NCI-H1048 (cell line): ENCODE measurements at regions not wholly inside any gene's neighbourhood (a gene's known extent, or its start where the extent isn't known, plus 50 kb on each side); places are given as distances from the start of the nearest gene placed in this dataset.
"Not testable (repeated sequence)": the region's sequence is repeated elsewhere in the genome, so short reads cannot be mapped to it uniquely, and the experiment has no call there.

ENCODE experiments used
- DNase-seq: peaks from one replicate; lab custom pipeline; 2025; lab: John Stamatoyannopoulos, UW

DNA sequence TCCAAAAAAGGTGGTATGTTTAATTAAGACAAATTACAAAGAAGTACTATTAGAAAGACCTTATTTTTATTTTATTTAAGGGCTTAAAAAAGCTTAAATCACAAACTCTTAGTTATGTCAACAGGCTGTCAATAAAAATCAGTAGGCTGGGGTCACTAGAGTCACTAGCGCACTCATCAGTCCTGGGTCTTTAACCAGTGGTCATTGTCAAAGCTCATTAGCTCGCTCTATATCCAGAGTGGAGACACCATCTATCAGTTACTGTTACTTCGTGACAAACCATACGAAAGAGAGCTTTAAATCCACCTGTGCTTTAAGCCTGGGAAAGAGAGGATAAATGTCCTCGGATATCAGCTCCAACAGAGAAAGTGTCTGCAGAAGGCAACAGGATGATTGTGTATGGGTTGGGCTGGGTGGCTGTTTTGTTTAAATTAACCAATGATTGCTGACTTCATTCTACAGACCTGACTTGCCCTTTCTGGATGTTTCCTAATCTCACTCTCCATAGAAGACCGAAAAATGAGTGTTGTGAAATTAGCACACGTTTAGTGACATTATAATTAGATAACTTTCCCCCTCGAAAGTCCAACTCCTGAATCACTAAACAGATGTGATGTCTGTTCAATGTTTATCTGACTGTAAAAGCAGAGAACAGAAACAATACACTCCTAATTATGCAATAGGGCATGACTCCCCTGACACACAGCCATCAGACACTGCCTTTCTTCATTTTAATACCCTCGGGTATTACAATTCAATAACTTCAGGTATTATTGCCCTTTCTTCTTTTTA is 123.6 kb upstream of the TNPO1 start:
- DNase-seq = no peak

DNA sequence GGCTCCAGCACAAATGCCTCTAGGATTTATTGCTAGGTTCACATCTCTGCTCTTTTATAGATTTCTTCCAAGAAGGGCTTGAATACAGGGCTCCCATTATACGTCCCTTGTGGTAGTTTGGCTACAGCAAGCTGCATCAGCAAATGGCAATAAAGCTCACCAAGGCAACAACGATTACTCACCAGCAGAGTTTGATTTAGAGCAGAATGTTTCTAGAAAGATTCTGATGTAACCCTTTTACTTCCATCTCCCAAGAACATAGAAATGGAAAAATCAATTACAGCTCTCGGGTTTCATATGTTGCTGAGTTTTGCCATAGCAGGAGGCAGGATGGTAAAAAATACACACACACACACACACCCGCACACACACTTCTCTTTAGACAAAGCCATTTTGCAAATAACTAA is 124.2 kb upstream of the TNPO1 start:
- DNase-seq = no peak

DNA sequence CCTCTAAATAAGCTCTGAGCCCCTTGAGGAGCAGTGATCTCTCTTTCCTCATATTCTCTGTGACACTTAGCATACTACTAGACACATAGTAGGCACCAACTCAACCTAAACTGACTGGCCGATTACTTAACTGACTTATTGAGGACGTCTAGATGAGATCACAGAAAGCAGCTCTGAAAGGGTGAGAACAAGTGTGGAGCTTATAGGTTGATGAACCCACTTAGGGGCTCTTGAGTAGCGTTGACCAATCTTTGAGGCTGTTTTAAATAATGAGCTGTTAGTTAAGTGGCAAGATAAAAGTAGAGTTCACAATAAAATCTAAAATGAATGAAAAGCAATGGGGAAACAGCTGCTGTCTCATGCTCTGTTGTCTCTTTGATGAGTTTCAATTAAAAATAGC is 124.7 kb upstream of the TNPO1 start:
- DNase-seq = no peak

DNA sequence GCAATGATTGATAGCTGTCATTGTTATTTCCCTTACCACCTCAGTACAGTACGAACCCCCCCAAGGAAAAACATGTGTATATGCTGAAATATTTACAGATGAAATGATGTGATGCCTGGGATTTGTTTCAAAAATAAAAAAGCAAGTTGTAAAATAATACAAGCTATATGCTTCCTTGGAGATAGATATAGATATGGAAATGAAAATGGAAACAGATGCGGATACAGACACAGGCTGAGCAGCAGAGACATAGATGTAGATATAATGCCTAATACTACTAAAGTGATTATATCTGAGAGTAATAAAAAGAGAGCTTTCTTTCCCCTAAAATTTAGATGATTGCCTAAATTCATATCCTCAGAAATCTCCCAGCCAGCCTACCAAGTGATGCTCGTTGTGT is 127.5 kb upstream of the TNPO1 start:
- no peak for DNase-seq

DNA sequence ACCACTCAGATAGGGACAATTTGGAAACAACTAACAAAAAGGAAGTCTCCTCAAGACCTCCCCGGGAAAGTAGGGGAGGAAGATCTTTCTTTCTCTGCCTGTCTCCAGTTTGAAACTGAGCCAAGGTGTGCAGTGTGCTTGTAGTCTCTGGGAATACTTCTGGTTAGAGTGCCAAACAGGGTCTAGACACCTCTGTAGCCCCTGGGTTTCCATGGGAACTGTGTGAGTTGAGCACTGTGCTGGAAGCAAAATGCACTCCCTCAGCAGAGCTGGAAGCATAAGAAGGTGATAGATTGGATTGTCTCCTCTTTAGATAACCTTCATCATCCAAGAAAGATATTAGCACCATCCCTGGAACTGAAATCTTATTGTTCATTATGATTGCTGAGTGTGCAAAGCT is 129.2 kb upstream of the TNPO1 start:
- no peak for DNase-seq

DNA sequence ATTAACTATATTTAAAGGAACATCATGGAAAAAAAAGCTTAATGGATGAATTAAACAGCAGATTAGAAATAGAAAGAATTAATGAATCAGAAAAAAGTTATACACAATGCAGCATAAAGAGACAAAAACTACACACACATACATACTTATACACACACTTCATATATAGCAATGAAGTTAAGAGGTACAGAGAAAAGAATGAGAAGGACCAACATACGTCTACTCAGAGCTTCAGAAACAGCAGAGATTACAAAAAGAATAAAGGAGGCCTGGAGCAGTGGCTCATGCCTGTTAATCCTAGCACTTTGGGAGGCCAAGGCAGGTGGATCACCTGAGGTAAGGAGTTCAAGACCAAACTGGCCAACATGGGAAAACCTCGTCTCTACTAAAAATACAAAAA is 133.9 kb upstream of the TNPO1 start:
- DNase-seq = no peak

DNA sequence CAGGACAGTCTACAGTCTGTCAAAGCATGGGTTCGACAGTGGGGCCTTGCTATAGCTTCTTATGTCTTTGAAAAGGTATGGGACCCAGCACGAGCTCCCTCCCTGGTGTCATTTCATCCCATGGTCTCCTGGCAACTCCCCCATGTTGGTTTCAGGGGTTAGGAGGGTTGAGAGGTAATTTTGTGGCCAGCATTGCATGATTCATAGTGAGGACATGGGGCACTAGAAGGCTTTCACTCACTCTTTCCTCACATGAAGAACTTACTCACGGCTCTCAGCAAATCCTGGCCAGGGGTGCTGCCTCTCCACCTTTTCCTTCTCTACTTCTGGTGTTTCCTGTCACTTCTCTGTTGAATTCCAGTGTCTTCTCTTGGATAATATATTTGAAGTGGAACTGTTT is 134.7 kb upstream of the TNPO1 start:
- no peak for DNase-seq

DNA sequence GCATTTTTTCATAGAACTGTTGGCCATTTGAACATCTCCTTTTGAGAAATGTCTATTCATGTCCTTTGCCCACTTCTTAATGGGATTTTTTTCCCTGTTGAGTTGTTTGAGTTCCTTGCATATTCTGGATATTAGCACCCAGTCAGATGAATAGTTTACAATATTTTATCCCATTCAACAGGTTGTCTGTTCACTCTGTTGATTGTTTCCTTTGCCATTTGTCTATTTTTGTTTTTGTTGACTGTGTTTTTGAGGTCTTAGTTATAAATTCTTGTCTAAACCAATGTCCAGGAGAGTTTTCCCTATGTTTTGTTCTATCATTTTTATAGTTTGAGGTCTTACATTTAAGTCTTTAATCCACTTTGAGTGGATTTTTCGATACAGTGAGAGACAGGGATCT is 139.0 kb upstream of the TNPO1 start:
- no peak for DNase-seq

DNA sequence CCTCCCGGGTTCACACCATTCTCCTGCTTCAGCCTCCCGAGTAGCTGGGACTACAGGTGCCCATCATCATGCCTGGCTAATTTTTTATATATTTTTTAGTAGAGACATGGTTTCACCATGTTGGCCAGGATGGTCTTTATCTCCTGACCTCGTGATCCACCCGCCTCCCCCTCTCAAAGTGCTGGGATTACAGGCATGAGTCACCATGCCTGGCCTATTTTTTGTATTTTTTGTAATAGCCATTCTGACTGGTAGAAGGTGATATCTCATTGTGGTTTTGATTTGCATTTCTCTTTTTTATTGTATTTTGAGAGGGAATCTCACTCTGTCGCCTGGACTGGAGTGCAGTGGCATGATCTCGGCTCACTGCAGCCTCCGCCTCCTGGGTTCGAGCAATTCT is 139.6 kb upstream of the TNPO1 start:
- DNase-seq = not testable (repeated sequence)

DNA sequence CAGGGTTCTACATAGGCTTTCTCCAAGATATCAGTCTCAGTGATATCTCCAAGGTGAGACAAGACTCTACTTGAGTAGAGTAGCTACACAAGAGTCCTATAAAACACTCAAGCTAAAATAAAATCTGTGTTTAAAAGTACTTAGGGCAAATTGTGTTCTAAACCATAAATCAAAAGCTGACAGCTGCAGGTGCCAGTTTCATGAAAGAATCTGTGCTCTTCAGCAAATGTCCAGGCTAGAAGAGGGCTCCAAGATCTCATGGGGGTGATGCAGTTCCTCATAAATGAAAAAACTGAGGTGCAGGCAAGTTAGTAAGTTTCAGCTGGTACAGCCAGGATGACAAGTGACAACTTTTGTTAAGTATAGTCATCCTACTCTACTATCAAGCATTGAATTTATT is 142.8 kb upstream of the TNPO1 start:
- DNase-seq = no peak

DNA sequence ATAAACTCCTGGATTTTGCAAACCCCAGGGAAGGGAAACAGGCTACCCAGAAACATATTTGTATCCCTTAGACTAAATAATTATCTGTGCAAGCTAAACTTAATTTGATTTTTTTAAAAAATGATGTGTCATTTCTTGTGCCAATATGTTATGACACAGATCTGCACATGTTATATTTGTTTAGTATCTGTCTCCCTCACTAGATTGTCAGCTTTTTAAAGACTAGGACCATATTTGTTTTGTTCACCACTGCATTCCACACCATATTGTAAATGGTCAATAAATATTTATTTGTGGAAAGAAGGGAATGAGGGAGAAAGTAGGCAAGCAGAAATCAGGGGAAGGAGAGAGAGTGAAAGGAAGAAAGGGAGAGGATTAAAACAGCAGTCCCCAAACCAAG is 143.3 kb upstream of the TNPO1 start:
- DNase-seq = no peak

DNA sequence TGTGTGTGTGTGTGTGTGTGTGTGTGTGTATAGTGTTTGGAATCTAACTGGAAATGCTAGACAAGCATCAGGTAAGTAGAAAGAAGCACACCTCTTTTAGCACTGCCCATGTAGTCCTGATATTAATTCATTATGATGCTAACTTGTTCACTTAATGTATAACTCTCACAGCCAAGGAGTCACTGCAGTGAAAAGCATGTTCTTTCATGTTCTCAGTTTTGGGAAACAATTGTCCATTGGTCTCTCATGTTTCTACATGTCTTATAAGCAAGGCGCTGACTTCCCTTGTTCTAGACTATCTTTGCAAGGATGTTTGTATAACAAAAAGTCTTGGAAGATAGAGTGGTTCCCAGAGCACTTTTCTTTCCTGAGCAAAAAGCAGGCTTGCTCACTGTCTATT is 148.8 kb upstream of the TNPO1 start:
- DNase-seq = no peak

DNA sequence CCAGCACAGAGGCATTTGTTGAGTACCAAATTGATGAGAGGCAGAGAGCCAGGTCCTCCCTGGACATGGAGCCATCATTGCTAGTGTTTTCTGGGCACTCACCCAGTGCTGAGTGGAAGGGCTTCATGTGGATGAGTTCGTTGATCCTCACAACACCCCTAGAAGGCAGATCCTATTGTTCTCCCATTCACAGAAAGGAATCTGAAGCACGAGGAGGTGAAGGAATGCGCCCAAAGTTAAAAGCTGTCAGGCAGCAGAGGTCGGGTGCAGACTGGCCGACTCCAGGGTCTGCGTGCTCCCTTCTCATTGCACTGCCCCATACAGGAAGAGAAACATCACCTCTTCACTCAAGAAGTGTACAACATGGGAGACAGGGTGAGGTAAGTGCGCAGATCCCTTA is 153.5 kb upstream of the TNPO1 start:
- no peak for DNase-seq

DNA sequence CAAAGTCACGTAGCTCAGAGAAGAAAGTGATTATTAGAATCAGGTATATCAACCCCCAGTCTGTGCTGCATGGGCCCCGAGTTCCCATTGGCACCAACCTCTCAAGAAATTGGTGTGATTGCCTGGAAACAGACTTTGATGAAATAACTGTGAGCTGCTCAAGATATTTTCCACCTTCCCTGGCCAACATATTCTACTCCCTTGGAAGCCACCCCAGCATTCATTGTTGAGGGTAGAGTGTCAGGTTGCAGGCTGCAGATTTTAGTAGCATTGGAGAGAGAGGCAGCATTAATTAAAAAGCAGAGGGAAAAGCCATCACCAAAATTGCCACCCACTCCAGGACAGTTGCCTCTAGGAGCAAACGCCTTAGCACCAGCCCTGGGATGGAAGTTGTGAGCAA is 154.2 kb upstream of the TNPO1 start:
- DNase-seq = no peak

DNA sequence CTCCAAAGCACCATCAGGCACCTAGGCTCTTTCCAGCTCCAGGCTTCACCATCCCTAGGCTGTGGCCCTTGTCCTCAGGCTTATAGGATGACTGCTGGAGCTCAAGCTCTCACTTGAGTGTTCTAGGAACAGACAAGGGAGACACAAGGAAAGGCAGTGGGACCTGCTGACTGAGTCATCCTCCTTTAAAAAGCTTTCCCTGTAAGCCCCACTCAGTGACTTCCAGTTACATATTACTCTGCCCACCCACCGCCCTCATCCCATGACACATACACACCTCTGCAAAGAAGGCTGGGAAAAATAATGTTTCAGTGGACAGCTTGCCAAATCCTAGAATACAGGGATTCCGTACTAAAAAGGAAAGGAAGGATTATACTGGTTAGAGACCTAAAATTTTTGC is 154.2 kb upstream of the ZNF366 start:
- DNase-seq = no peak

DNA sequence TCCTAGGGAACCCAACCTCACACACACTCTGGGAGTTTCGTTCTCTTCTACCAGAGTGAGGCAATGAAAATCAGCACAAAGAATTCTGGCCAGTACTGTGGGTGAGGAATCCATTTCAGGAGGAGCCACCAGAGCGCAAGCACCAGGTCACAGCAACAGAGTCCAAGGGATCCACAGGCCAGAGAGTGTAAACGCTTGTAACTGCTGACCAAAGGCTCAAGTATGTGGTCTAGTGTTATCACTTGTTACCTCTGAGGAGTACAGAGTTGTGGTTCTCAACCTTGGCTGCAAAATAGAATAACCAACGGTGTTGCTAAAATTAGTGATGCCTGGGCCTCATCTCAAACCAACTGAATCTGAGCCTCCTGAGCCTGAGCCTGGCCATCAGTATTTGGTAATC is 152.5 kb upstream of the ZNF366 start:
- no peak for DNase-seq

DNA sequence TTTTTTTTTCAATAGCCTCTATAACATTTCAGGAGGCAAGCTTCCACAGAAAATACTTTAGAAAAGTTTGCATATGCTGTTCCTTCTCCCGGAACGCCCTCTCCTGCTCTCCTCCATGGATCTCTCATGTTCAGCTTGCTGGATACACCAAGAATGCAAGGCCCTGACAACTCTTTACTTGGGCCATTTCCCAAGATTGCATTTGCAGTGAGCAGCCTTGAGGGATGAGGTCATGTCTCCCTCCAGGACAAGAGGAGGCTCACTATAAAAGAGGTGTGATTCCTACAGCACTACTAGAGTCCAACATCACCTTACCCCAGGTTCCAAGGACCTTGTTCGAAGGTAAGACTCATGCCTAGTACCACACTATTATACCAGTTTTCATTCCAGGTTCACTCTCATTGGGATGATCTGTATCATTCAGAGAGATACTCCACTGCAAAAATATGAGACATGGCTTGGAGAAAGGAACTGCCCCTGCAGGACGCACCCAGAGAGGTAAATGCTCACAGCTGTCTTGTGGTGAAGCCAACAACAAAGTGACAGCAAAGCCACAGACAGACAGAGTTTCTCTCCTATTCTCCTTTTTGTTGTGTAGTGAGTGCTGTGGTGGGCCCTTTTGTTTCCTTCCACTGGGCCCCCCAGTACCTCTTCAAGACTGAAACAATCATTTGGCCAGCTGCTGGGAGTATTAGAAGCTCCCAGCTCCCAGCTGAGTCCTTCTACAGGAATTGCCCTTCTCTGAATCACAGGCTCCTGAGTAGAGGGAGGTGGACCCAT is 151.7 kb upstream of the ZNF366 start:
- DNase-seq = no peak

DNA sequence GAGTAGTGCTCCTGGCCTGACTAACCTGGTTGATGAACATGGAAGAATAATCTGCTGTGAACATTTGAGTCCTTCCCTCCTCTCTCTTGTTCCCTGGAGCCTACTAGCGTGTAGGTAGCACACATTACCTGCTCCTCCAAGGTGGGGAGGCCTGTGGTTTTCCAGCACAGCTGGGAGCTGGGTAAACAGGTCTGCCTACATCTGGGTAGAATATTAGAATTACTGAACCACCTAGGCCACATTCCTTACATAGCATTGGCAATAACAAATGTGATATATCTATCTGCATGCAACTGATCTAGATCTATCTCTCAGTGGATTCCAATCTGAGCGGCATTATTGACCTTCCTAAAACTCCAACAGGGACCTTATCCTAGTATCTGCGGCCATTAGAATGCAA is 151.0 kb upstream of the ZNF366 start:
- no peak for DNase-seq

DNA sequence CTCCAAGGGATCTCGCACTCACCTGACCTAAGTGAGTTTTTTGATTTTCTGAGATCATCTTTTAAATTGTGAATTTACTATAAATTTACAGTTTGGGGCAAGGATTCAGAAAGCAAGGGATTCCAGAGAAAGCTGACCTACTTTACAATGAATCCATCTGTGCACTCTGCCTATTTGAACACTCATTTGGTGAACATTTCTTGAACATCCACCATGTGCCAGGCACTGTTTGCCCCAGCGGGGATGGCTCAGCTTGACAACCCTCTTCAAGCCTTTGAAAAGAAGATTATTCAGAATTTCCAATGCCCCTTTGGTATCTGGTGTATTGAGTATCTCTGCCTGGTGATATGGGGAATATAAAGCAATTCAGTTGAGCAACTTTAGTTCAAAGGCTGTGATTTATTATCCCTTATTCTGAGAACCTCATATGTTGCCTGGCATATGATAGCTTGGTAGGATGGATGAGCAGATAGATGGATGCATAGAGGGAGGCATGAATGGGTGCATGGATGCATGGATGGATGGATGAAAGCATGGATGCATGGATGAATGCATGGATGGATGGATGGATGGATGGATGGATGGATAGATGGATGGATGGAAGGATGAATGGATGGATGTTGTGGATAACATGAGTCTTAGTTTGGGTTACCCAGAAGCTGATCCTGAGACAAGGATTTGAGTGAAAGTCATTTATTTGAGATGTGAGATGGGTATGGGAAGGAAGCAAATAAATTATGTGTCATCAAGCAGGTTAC is 149.7 kb upstream of the ZNF366 start:
- DNase-seq = no peak

DNA sequence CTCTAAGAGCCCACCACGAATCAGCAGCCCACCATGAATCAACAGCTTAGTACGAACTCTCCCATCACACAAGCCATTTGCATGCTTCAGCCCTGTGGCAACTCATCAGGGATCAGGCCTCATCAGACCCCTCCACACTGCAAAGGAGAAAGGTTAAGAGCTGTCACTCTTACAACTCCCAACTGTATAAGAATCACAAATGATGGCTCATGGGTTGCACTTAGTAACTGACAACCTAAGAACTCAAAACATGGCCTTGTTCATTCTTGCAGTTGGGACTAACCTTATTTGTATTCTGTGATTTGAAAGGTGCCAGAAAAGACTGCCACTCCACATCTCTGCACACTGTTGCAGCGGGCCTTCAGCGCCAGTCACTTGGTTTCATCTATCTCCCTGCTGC is 149.1 kb upstream of the ZNF366 start:
- no peak for DNase-seq

DNA sequence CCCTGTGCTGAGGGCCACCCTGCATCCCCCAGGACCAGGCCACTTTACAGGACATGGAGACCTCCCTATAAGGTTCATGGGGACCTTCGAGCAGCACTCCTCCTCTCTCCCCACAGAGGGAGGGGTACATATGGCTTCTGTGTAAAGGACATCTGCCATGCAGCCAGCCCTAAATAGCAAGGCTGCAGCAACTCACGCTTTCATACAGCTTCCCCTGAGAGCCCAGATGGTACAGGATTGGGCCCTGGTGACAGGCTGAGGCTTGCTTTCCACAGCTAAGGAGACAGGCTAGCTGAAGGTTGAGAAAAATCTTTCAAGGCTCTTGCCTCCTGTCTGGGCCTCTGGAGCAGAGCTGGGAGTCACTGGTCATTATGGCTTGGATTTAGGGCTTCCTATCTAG is 147.0 kb upstream of the ZNF366 start:
- DNase-seq = no peak

DNA sequence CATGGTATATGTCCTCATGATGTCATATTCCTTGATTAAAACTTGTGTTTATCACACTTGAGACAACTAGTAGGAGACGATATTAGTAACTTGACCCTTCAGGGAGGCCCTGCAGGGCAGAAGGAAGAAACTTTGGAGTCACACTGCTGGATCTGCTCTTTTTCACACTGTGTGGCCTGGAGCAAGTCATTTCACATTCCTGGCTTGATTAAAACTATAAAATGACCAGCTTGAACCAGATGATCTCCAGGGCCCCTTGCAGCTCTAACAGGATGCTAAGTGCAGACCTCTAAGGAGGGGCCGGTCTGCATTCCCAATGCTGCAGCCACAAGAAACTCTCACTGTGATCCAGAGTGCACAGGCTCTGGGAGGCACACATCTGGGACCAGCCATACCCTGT is 146.4 kb upstream of the ZNF366 start:
- no peak for DNase-seq

DNA sequence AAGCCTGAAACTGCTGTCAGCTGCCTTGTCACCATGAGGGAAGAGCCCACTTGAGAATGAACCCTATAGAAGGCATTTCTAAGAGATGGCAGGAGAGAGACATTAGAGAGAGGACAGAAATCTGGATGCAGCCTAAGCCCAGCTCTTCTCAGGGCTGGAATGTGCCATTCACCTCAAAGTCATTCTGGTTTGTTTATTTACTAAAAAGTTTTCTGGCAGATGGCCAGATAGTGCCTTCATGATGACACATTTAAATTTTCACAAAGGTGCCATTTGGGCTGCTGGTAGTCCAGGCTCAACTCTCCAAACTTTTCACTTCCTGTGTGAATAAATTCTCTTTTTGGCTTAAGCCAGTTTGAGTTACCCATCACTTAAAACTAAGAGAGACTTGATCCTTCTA is 144.6 kb upstream of the ZNF366 start:
- DNase-seq = no peak
